ENCODE measurements at regions not wholly inside any gene's neighbourhood (a gene's known extent, or its start where the extent isn't known, plus 50 kb on each side); places are given as distances from the start of the nearest gene placed in this dataset.

DNA sequence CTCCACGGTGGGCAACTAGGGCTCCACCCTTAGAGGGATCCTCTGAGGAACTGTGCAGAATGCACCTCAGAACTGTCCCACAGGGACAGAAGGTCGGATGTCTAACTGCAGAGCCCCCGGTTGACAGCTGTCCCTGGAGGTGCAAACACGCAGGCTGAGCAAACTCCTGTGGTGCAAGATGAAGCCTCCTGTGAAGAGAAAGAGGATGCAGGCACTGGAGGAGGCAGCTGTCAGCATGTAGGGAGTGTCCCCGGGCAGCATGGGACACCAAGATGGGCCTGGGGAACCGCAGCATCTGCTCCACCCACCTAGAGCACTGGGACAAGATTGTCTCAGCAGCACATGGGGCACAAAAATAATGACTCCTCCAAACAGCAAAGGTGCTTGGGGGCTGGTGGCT is 258.9 kb downstream of the ABHD5 start:
- no peak overlapping the region for H3K9ac ChIP-seq (ENCODE audit: low read depth, low read length)
- no peaks in the 10 kb centered on the region for H3K9me3 ChIP-seq (ENCODE audit: control insufficient read depth, insufficient read depth, low read length)
- H3K56ac ChIP-seq (ENCODE audit: extremely low read depth, insufficient read depth, low read length) = no peak overlapping the region
- H4K8ac ChIP-seq (ENCODE audit: low read depth in 2 of 2, low read length in 2 of 2) = no peak overlapping the region
- H3K18ac ChIP-seq (ENCODE audit: low read depth, low read length) = no peak overlapping the region
- no peak overlapping the region for H2BK120ac ChIP-seq (ENCODE audit: low read depth, low read length)
- no peak overlapping the region for H2BK20ac ChIP-seq (ENCODE audit: low read depth, low read length)
- ATAC-seq (ENCODE audit: low read depth) = no peak
- peaks cover 12% of the 10 kb centered on the region; the same call in 1 of the 2 replicates for H3K27me3 ChIP-seq (ENCODE audit: control insufficient read depth, insufficient read depth, low read length)
- no peaks in the 10 kb centered on the region for H3K36me3 ChIP-seq (ENCODE audit: control insufficient read depth, insufficient read depth, low read length)
- H3K9me1 ChIP-seq (ENCODE audit: insufficient read depth, low read length) = no peaks in the 10 kb centered on the region; the same call in 1 of the 2 replicates
- no peak overlapping the region for H2BK5ac ChIP-seq (ENCODE audit: low read depth, low read length, poor library complexity, severe bottlenecking)
- H3K14ac ChIP-seq (replicated peaks; ENCODE audit: low read depth, low read length) = no peak overlapping the region
- H3K23ac ChIP-seq (ENCODE audit: low read depth, low read length) = no peak overlapping the region
- no peak overlapping the region for H2AK5ac ChIP-seq (ENCODE audit: low read depth, low read length)
- ChIA-PET POLR2A (ENCODE audit: unreplicated experiment) (no interaction called here), CTCF (no interaction called here)
- TF ChIP-seq BHLHE40 (IDR thresholded peaks at IDR 0.05; ENCODE audit: low read depth, low read length) = no peak
- no peak for TF ChIP-seq RCOR1 (IDR thresholded peaks at IDR 0.05; ENCODE audit: insufficient replicate concordance, low read length)
- TF ChIP-seq SMC3 (IDR thresholded peaks at IDR 0.05; ENCODE audit: low read depth, low read length) = no peak
- TF ChIP-seq RFX5 (IDR thresholded peaks at IDR 0.05; ENCODE audit: low read depth, low read length) = no peak
- no peak for TF ChIP-seq NFE2L2 (IDR thresholded peaks at IDR 0.05; ENCODE audit: low read depth, low read length)
- TF ChIP-seq, protein P1, sequence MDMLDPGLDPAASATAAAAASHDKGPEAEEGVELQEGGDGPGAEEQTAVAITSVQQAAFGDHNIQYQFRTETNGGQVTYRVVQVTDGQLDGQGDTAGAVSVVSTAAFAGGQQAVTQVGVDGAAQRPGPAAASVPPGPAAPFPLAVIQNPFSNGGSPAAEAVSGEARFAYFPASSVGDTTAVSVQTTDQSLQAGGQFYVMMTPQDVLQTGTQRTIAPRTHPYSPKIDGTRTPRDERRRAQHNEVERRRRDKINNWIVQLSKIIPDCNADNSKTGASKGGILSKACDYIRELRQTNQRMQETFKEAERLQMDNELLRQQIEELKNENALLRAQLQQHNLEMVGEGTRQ (IDR thresholded peaks at IDR 0.05; ENCODE audit: low read depth, low read length) = no peak
- TF ChIP-seq MXI1 (IDR thresholded peaks at IDR 0.05; ENCODE audit: borderline replicate concordance, low read depth, low read length) = no peak
- TF ChIP-seq CHD1 (IDR thresholded peaks at IDR 0.05; ENCODE audit: low read depth, low read length) = no peak
- TF ChIP-seq MAZ (IDR thresholded peaks at IDR 0.05; ENCODE audit: borderline replicate concordance, low read depth, low read length) = no peak
- TF ChIP-seq POLR2A (IDR thresholded peaks at IDR 0.05; ENCODE audit: low read depth, low read length) = no peak
- TF ChIP-seq, protein P2, sequence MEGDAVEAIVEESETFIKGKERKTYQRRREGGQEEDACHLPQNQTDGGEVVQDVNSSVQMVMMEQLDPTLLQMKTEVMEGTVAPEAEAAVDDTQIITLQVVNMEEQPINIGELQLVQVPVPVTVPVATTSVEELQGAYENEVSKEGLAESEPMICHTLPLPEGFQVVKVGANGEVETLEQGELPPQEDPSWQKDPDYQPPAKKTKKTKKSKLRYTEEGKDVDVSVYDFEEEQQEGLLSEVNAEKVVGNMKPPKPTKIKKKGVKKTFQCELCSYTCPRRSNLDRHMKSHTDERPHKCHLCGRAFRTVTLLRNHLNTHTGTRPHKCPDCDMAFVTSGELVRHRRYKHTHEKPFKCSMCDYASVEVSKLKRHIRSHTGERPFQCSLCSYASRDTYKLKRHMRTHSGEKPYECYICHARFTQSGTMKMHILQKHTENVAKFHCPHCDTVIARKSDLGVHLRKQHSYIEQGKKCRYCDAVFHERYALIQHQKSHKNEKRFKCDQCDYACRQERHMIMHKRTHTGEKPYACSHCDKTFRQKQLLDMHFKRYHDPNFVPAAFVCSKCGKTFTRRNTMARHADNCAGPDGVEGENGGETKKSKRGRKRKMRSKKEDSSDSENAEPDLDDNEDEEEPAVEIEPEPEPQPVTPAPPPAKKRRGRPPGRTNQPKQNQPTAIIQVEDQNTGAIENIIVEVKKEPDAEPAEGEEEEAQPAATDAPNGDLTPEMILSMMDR (conservative IDR thresholded peaks at IDR 0.05; ENCODE audit: low read depth, low read length) = no peak
- TF ChIP-seq, protein P3, sequence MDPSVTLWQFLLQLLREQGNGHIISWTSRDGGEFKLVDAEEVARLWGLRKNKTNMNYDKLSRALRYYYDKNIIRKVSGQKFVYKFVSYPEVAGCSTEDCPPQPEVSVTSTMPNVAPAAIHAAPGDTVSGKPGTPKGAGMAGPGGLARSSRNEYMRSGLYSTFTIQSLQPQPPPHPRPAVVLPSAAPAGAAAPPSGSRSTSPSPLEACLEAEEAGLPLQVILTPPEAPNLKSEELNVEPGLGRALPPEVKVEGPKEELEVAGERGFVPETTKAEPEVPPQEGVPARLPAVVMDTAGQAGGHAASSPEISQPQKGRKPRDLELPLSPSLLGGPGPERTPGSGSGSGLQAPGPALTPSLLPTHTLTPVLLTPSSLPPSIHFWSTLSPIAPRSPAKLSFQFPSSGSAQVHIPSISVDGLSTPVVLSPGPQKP (IDR thresholded peaks at IDR 0.05; ENCODE audit: borderline replicate concordance, low read depth, low read length) = no peak
- TF ChIP-seq RAD21 (IDR thresholded peaks at IDR 0.05; ENCODE audit: low read length) = no peak
- no peak for TF ChIP-seq FOS (IDR thresholded peaks at IDR 0.05; ENCODE audit: low read depth, low read length)
- TF ChIP-seq CEBPB (IDR thresholded peaks at IDR 0.05; ENCODE audit: low read depth, low read length) = no peak
- no peak for TF ChIP-seq MAFK (IDR thresholded peaks at IDR 0.05; ENCODE audit: low read depth, low read length)
- no TSS peak for BruUV-seq (replicated peaks)
- WGBS, 2 experiments (ENCODE audit: extremely low coverage in 2 of 2, insufficient read length in 1 of 2) = 29% methylated on average over 1 of the region's 6 CpGs; no CpG with 5 or more reads in 1 of the 2 experiments
- no peak overlapping the region for H3K4me3 ChIP-seq (ENCODE audit: insufficient read depth, low read depth, low read length)
- in situ Hi-C loops (cut with MboI; ENCODE audit: low sequenced_read_pairs) = no loop called here
- DNase-seq = no peak
- H4K91ac ChIP-seq (ENCODE audit: insufficient read depth, low read depth, low read length) = no peak overlapping the region
- H2AFZ ChIP-seq (replicated peaks; ENCODE audit: low read length, poor library complexity) = no peak overlapping the region
- H3K79me1 ChIP-seq (ENCODE audit: low read depth in 1 of 2, low read length in 2 of 2) = no peaks in the 10 kb centered on the region
- no peaks in the 10 kb centered on the region for H3K4me1 ChIP-seq (ENCODE audit: control insufficient read depth, insufficient read depth, low read length)
- intact Hi-C loops (cut with micrococcal nuclease) = no loop called here
- no peaks in the 10 kb centered on the region for H4K20me1 ChIP-seq (ENCODE audit: insufficient read depth, low read length)
- H2AK9ac ChIP-seq (replicated peaks; ENCODE audit: low read depth, low read length, poor library complexity) = no peak overlapping the region
- dilution Hi-C loops (cut with HindIII; ENCODE audit: low sequenced_read_pairs, unreplicated experiment) = no loop called here
- no peak overlapping the region for H4K5ac ChIP-seq (ENCODE audit: low read depth, low read length)
- H2BK15ac ChIP-seq (ENCODE audit: low read depth, low read length) = no peak overlapping the region
- H3K4me2 ChIP-seq (ENCODE audit: low read depth, low read length) = no peak overlapping the region
- no peak overlapping the region for H3K4ac ChIP-seq (ENCODE audit: low read depth, low read length)
- no peak overlapping the region for H3K27ac ChIP-seq (ENCODE audit: insufficient read depth, low read length)

Data from IMR-90 (cell line).